Peyer's patch (tissue), 4 donors: ENCODE measurements at regions not wholly inside any gene's neighbourhood (a gene's known extent, or its start where the extent isn't known, plus 50 kb on each side); places are given as distances from the start of the nearest gene placed in this dataset.

ENCODE experiments used
- DNase-seq, 3 donors: peaks; one replicate each; pipeline ENCODE4 v3.0.0-alpha.2; 2017 to 2019
- H3K27ac ChIP-seq, 4 donors: fragments of 200-600 bp; sonication (generic); one replicate each; pipeline ENCODE4 v1.5.1; 2016 to 2019
- H3K27me3 ChIP-seq, 2 donors: fragments of 200-600 bp; sonication (generic); one replicate each; pipeline ENCODE4 v1.5.1; 2019
- H3K36me3 ChIP-seq, 3 donors: fragments of 200-600 bp; sonication (generic); one replicate each; pipeline ENCODE4 v1.5.1; 2016 to 2019
- H3K4me1 ChIP-seq, 4 donors: fragments of 200-600 bp; sonication (generic); one replicate each; pipeline ENCODE4 v1.5.1; 2016 to 2019
- H3K4me3 ChIP-seq, 4 donors: fragments of 200-600 bp; sonication (generic); 1 replicate in 3 of 4; 2 replicates in 1 of 4; pipeline ENCODE4 v1.5.1; 2016 to 2019; ENCODE audit warnings: mild to moderate bottlenecking in 1 of 4
- H3K9me3 ChIP-seq, 4 donors: fragments of 200-600 bp; sonication (generic); one replicate each; pipeline ENCODE4 v1.5.1; 2016 to 2019; ENCODE audit warnings: mild to moderate bottlenecking in 1 of 4
- CTCF ChIP-seq, 6 experiments: fragments of 450-650 bp in 4 of 6; fragments of 200-600 bp in 2 of 6; sonication (generic) in 1 of 6; IDR thresholded peaks; one replicate each; pipeline ENCODE4 v1.5.1; 2017 to 2019; ENCODE audit warnings: antibody characterized with exemption in 6 of 6, mild to moderate bottlenecking in 3 of 6, moderate library complexity in 1 of 6
- POLR2A ChIP-seq, 2 donors: fragments of 450-650 bp; IDR thresholded peaks; one replicate each; pipeline ENCODE4 v1.5.1; 2017; ENCODE audit warnings: antibody characterized with exemption in 2 of 2, mild to moderate bottlenecking in 2 of 2, moderate library complexity in 2 of 2

- Histone ChIP-seq H3K4me1 (no peaks in the 10 kb centered on the region), H3K36me3 (no peaks in the 10 kb centered on the region), H3K9me3 (no peaks in the 10 kb centered on the region), H3K27me3 (no peaks in the 10 kb centered on the region), H3K4me3 (no peak overlapping the region), H3K27ac (no peak overlapping the region)
- DNase-seq = no peak
- TF ChIP-seq CTCF (IDR thresholded peaks at IDR 0.05) = no peak
- no peak for TF ChIP-seq POLR2A (IDR thresholded peaks at IDR 0.05)
These were observed 240.4 kb downstream of the IRX2 start for GRCh38 chr5:2511126-2511525.

- Histone ChIP-seq H3K27ac (no peak overlapping the region), H3K9me3 (no peaks in the 10 kb centered on the region), H3K4me1 (no peaks in the 10 kb centered on the region), H3K4me3 (no peak overlapping the region), H3K36me3 (no peaks in the 10 kb centered on the region), H3K27me3 (no peaks in the 10 kb centered on the region)
- DNase-seq = no peak
- TF ChIP-seq CTCF (IDR thresholded peaks at IDR 0.05) (no peak), POLR2A (IDR thresholded peaks at IDR 0.05) (no peak)
These were observed 241.9 kb downstream of the IRX2 start for GRCh38 chr5:2509527-2509926.

GRCh38 chr5:2508514-2508913, 243.0 kb downstream of the IRX2 start:
- DNase-seq = no peak
- Histone ChIP-seq H3K36me3 (no peaks in the 10 kb centered on the region), H3K4me1 (no peaks in the 10 kb centered on the region), H3K27me3 (no peaks in the 10 kb centered on the region), H3K9me3 (no peaks in the 10 kb centered on the region), H3K27ac (no peak overlapping the region), H3K4me3 (no peak overlapping the region)
- TF ChIP-seq POLR2A (IDR thresholded peaks at IDR 0.05) (no peak), CTCF (IDR thresholded peaks at IDR 0.05) (no peak)

GRCh38 chr5:2507611-2508010, 243.9 kb downstream of the IRX2 start:
- Histone ChIP-seq H3K27me3 (no peaks in the 10 kb centered on the region), H3K4me3 (no peak overlapping the region), H3K27ac (no peak overlapping the region), H3K4me1 (no peaks in the 10 kb centered on the region), H3K36me3 (no peaks in the 10 kb centered on the region), H3K9me3 (no peaks in the 10 kb centered on the region)
- no peak for DNase-seq
- TF ChIP-seq CTCF (IDR thresholded peaks at IDR 0.05) (no peak), POLR2A (IDR thresholded peaks at IDR 0.05) (no peak)

GRCh38 chr5:2506603-2507002, 244.9 kb downstream of the IRX2 start:
- no peak for DNase-seq
- Histone ChIP-seq H3K36me3 (no peaks in the 10 kb centered on the region), H3K4me1 (no peaks in the 10 kb centered on the region), H3K27ac (no peak overlapping the region), H3K27me3 (no peaks in the 10 kb centered on the region), H3K9me3 (no peaks in the 10 kb centered on the region), H3K4me3 (no peak overlapping the region)
- TF ChIP-seq CTCF (IDR thresholded peaks at IDR 0.05) = no peak
- TF ChIP-seq POLR2A (IDR thresholded peaks at IDR 0.05) = no peak

- Histone ChIP-seq H3K27ac (no peak overlapping the region), H3K9me3 (no peaks in the 10 kb centered on the region), H3K36me3 (no peaks in the 10 kb centered on the region), H3K4me1 (no peaks in the 10 kb centered on the region), H3K27me3 (no peaks in the 10 kb centered on the region), H3K4me3 (no peak overlapping the region)
- DNase-seq = no peak
- TF ChIP-seq CTCF (IDR thresholded peaks at IDR 0.05) (no peak), POLR2A (IDR thresholded peaks at IDR 0.05) (no peak)
These were observed 246.3 kb downstream of the IRX2 start for GRCh38 chr5:2505217-2505616.
